HG03045 (cell line): ENCODE measurements at regions not wholly inside any gene's neighbourhood (a gene's known extent, or its start where the extent isn't known, plus 50 kb on each side); places are given as distances from the start of the nearest gene placed in this dataset.
A peak's percentile ranks its signal among the peaks of the same experiment; 100 is the strongest.

Experiments
- ATAC-seq: cut with Tn5 transposase; IDR thresholded peaks from one replicate; pipeline ENCODE4 v1.9.1; 2021; ENCODE audit warnings: mild to moderate bottlenecking, moderate library complexity; ENCODE audit not compliant: unreplicated experiment

DNA sequence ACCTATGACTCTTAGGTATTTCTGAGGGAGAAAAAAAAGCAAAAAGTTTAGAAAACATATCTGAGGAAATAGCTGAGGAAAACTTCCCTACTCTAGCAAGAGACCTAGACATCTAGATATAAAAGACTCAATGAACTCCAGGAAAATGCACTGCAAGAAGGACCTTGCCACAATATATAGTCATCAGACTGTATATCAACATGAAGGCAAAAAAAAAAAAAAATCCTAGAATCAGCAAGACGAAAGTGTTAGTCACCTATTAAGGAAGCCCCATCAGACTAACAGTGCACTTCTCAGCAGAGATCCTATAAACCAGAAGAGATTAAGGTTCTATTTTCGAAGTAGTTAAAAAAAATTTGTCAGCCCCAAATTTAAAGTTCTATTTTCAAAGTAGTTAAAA, 166.2 kb downstream of the TMEM38B start:
- ATAC-seq = no peak

- no peak for ATAC-seq
Observed at GRCh38 chr9:105861972-105862371, 167.6 kb downstream of the TMEM38B start.

DNA sequence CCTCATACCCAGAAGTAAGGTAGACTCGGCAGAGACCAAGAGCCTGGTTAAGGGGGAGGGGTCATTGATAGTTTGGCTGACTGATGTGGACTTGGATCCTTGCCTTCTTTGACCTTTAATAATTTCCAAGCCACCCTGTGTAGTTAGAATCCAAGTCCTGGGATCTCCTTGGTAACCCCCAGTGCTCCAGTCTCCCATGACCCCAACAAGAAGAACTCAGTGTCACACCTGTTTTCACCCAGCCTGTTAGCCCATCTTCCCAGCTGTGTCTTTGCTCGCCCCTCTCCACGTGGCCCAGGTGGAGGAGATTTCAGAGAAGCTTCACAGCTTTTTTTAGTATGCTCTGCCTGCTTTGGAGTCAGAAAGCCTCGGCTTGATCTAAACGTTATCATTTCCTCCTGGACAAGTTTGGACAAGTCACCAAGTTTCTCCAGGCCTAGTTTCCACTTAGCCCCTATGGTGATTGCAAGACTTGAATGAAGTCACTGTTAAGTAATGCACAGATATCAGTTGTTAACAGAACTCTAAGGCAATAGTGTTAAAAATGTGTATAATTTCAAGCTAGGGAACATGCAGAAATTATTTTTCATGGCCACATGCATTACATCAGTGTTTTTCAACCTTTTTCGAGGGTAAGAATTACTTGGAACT, 170.0 kb downstream of the TMEM38B start:
- ATAC-seq = no peak

DNA sequence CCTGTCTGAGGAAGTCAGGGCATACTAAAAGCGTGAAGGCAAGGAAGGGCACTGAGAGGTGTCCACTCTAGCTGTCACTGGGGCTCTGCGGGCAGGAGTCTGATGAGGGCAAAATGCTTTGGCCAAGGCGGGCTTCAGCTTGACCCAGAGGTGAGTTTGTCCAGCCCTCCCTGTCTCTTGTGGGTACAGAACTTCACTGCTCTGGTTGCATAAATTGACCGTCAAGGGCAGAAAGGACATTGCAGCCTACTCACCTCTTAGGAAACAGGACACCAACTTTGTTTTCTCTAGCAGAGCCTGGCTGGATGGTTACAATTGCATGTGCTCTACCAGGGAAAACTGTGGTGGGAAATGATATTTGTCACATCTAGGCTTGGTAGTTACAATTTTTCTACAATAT, 170.9 kb downstream of the TMEM38B start:
- no peak for ATAC-seq

DNA sequence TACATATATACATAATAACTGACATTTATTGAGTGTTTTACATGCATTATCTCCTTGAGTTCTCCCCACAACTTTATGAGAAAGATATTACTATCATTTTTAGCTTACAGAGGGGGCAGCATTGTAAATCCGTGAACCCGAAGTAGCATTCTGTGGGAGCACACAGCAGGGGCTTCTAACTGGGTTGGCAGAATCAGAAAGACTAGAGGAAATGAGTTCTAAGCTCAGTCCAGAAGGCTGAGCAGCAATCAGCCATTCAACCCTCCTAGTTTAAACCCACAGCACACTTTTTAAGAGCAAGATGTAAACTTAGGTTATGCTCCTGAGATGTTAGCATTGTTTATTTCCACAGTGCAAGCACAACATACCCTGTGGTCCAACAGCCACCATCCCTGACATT, 177.2 kb downstream of the TMEM38B start:
- no peak for ATAC-seq

DNA sequence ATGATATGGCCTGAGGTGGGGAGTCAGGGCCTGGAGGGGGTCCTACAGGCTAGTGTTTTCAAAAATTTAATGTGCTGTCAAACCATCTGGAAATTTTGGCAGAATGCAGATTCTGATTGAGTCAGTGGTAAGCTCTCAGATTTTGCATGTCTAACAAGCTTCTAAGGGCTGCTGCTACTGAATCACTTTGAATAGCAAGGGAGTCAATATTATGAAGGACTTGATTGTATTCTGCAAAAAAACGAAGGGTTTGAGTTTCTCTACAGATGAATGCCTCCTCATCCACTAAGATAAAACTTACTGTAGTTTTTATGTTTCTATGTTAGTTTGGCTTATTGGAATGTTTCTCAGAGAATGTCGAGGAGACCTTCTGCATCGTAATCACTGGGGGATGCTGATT, 179.5 kb downstream of the TMEM38B start:
- ATAC-seq = no peak

DNA sequence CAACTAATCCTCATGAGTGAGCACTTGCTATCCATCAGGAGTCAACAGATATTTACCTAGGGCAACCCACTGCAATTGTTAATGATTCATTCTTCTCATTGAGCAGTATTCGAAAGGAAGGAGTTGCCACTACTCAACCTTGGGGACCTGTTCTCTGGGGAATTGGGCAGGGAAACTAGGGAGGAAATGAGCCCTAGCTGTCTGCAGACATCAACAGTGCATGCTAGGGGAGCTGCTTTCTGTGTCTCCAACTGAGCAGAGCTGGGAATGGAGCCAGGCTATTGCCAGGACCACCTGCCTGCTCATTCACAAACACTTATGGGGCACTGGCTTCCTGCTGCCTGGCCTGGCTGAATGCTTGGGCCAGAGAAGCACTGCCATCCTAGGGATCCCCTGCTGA, 183.4 kb downstream of the TMEM38B start:
- ATAC-seq = no peak

GRCh38 chr9:105879181-105879580, 184.8 kb downstream of the TMEM38B start:
- ATAC-seq = no peak

DNA sequence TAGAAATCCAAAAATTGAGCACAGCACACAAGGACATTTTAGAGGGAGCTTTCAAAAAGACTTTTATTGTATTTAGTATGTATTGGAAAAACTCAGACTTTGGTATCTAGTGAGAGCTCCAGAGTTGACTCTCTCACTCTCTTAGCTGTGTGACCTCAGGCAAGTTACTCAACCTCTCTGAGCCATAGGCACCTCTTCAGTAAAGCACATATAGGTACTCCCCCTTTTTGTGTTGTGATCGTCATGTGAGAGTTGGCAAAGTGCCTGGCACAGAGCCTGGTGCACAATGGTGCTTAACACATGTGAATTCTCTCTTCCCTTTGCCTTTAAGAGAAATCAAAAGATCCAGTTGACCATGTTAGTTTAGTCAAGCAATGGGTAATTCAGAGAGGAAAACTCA, 186.2 kb downstream of the TMEM38B start:
- ATAC-seq = no peak

GRCh38 chr9:105881021-105881420, 186.7 kb downstream of the TMEM38B start:
- ATAC-seq = no peak

GRCh38 chr9:105881654-105882349, 187.5 kb downstream of the TMEM38B start:
- ATAC-seq = peak; percentile 53

GRCh38 chr9:105883847-105884246, 189.5 kb downstream of the TMEM38B start:
- ATAC-seq = peak; percentile 80

DNA sequence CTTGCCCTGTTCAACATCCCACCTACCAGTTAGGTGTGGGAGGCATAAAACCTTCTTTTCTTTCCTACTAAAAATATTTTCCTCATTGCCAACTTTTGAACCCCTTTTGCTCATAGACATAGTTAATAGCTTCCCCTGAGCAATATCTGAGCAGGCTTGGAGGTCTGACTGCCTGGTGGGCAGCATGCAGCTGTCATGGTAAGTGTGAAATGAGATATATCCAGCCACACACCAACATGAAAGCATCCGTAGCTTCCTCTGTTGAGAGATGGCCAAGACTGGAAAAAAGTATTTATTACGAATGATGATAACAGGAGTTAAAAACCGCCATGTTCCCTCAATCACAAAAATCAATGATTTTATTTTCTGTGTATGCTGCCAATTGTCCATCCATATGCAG, 190.1 kb downstream of the TMEM38B start:
- ATAC-seq = no peak

DNA sequence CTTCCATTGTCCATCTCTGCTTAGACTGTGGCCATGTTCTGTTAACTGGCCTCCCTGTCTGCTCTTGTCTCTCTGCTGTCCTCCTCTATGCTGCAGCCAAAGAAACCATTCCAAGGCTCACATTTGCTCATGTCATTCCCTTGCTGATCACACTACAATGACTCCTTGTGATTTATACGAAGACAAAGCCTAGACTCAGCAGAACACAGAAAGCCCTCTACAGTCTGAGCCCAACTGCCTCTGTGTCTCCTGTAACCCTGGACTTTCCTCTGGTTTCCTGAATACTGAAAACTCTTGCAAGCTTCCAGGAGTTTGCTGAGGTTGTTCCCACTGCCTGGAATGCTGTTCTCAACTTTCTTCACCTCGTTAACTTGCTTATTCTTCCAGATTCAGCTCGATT, 191.8 kb downstream of the TMEM38B start:
- ATAC-seq = no peak

GRCh38 chr9:105887679-105888078, 193.3 kb downstream of the TMEM38B start:
- ATAC-seq = no peak

DNA sequence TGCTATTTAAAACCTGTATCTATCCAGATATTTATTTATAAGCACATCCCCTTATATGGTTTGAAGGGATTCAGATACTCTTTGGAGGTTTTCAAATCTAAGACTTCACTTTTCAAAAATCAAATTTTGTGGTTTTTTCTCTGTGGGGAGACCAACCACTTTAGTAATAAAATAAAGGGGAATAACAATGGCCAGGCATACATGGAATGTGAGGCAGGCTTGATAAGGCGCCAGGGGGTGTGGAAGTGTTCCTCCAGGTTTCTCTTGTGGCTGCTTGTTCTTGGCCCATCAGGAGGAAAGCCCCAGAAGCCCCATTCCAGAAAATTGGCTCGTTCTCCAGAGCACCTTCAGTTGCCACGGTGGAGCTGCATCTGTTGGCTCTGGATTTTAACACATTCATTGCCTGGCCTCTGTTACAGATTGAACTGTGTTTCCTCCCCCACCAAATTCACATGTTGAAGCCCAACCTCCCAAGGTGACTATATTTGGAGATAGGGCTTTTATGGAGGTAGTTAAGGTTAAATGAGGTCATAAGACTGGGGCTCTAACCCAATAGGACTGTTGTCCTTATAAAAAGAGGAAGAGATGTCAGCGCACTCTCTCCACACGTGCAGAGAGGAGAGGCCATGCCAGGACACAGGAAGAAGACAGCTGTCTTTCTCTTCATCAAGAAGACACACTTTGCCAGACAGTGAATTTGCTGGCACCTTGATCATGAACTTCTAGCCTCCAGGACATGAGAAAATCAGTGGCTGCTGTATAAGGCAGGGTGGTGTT, 195.9 kb downstream of the TMEM38B start:
- ATAC-seq = no peak

GRCh38 chr9:105900123-105900522, 205.8 kb downstream of the TMEM38B start:
- ATAC-seq = no peak

GRCh38 chr9:105901514-105902109, 207.3 kb downstream of the TMEM38B start:
- no peak for ATAC-seq

- ATAC-seq = no peak
Observed at GRCh38 chr9:105908069-105908468, 213.7 kb downstream of the TMEM38B start.

- no peak for ATAC-seq
Observed at GRCh38 chr9:105911104-105911911, 217.0 kb downstream of the TMEM38B start.
